ENCODE measurements at regions not wholly inside any gene's neighbourhood (a gene's known extent, or its start where the extent isn't known, plus 50 kb on each side); places are given as distances from the start of the nearest gene placed in this dataset.

GRCh38 chr3:16069149-16069922 lies 105.1 kb upstream of the GALNT15 start:
- TF ChIP-seq CTCF (IDR thresholded peaks at IDR 0.05) = no peak
- TF ChIP-seq POLR2A (IDR thresholded peaks at IDR 0.05) = no peak
